Esophagus squamous epithelium (tissue), 5 donors: ENCODE measurements at regions not wholly inside any gene's neighbourhood (a gene's known extent, or its start where the extent isn't known, plus 50 kb on each side); places are given as distances from the start of the nearest gene placed in this dataset.

Source experiments
- DNase-seq: peaks from one replicate; lab custom pipeline; 2025; lab: John Stamatoyannopoulos, UW
- H3K27ac ChIP-seq, 4 donors: fragments of 200-600 bp; sonication (generic); one replicate each; pipeline ENCODE4 v1.5.1; 2016 to 2019; ENCODE audit warnings: mild to moderate bottlenecking in 1 of 4
- H3K27me3 ChIP-seq, 4 donors: fragments of 200-600 bp; sonication (generic); 1 replicate in 3 of 4; 2 replicates in 1 of 4; pipeline versions ENCODE4 v1.5.1 to v1.6.0; 2017 to 2021; ENCODE audit warnings: antibody characterized with exemption in 1 of 4
- H3K36me3 ChIP-seq, 3 donors: fragments of 200-600 bp; sonication (generic); one replicate each; pipeline ENCODE4 v1.5.1; 2016 to 2019
- H3K4me1 ChIP-seq, 3 donors: fragments of 200-600 bp; sonication (generic); one replicate each; pipeline ENCODE4 v1.5.1; 2017 to 2019
- H3K4me3 ChIP-seq, 4 donors: fragments of 200-600 bp; sonication (generic); 1 replicate in 3 of 4; 2 replicates in 1 of 4; pipeline ENCODE4 v1.5.1; 2016 to 2019; ENCODE audit warnings: mild to moderate bottlenecking in 2 of 4, moderate library complexity in 1 of 4
- H3K9me3 ChIP-seq, 3 donors: fragments of 200-600 bp; sonication (generic); one replicate each; pipeline ENCODE4 v1.5.1; 2016 to 2019
- POLR2A ChIP-seq, 4 donors: fragments of 450-650 bp; IDR thresholded peaks; one replicate each; pipeline ENCODE4 v1.6.1; 2017; ENCODE audit warnings: antibody characterized with exemption in 4 of 4, mild to moderate bottlenecking in 4 of 4, moderate library complexity in 3 of 4
- WGBS, 2 donors: methylation state at CpG; one replicate each; pipeline ENCODE4 v1.1.5; 2018; 5-methylcytosine and 5-hydroxymethylcytosine counted together
- intact Hi-C: fragments of 100-400 bp; cut with DNase I; formaldehyde crosslinking; loops from one replicate; pipeline ENCODE4 v1.15.0; 2022
- TF ChIP-seq, protein P1 (sequence below), 6 experiments: fragments of 450-650 bp in 4 of 6; fragments of 200-600 bp in 2 of 6; sonication (generic) in 2 of 6; IDR thresholded peaks; one replicate each; pipeline ENCODE4 v1.5.1; 2016 to 2019; ENCODE audit warnings: antibody characterized with exemption in 6 of 6, mild to moderate bottlenecking in 4 of 6, moderate library complexity in 4 of 6
- donor health status: DM: yes; HTN: yes; CAD: no.

GRCh38 chr7:13416071-13416470 lies 573.4 kb downstream of the ETV1 start:
- 57 to 60% methylated on average over 2 of the region's 2 CpGs for WGBS, 2 donors
- Histone ChIP-seq H3K36me3 (no peaks in the 10 kb centered on the region), H3K27me3 (no peaks in the 10 kb centered on the region), H3K4me1 (no peaks in the 10 kb centered on the region), H3K9me3 (no peaks in the 10 kb centered on the region), H3K27ac (no peak overlapping the region), H3K4me3 (no peak overlapping the region)
- DNase-seq = no peak
- no peak for TF ChIP-seq POLR2A (IDR thresholded peaks at IDR 0.05)
- TF ChIP-seq, protein P1, sequence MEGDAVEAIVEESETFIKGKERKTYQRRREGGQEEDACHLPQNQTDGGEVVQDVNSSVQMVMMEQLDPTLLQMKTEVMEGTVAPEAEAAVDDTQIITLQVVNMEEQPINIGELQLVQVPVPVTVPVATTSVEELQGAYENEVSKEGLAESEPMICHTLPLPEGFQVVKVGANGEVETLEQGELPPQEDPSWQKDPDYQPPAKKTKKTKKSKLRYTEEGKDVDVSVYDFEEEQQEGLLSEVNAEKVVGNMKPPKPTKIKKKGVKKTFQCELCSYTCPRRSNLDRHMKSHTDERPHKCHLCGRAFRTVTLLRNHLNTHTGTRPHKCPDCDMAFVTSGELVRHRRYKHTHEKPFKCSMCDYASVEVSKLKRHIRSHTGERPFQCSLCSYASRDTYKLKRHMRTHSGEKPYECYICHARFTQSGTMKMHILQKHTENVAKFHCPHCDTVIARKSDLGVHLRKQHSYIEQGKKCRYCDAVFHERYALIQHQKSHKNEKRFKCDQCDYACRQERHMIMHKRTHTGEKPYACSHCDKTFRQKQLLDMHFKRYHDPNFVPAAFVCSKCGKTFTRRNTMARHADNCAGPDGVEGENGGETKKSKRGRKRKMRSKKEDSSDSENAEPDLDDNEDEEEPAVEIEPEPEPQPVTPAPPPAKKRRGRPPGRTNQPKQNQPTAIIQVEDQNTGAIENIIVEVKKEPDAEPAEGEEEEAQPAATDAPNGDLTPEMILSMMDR (IDR thresholded peaks at IDR 0.05) = no peak
- intact Hi-C loops = no loop called here

- intact Hi-C loops = no loop called here
- Histone ChIP-seq H3K4me3 (no peak overlapping the region), H3K9me3 (no peaks in the 10 kb centered on the region), H3K27ac (no peak overlapping the region), H3K36me3 (no peaks in the 10 kb centered on the region), H3K27me3 (no peaks in the 10 kb centered on the region), H3K4me1 (no peaks in the 10 kb centered on the region)
- TF ChIP-seq, protein P1 (IDR thresholded peaks at IDR 0.05) = no peak
- no peak for TF ChIP-seq POLR2A (IDR thresholded peaks at IDR 0.05)
- DNase-seq = no peak
- WGBS, 2 donors = 50 to 80% methylated on average over 1 of the region's 1 CpG
Measured at GRCh38 chr7:13416544-13416943, 572.9 kb downstream of the ETV1 start.

- Histone ChIP-seq H3K4me1 (no peaks in the 10 kb centered on the region), H3K4me3 (no peak overlapping the region), H3K9me3 (no peaks in the 10 kb centered on the region), H3K27ac (no peak overlapping the region), H3K36me3 (no peaks in the 10 kb centered on the region), H3K27me3 (no peaks in the 10 kb centered on the region)
- DNase-seq = no peak
- WGBS, 2 donors = 81 to 82% methylated on average over 2 of the region's 2 CpGs
- TF ChIP-seq, protein P1 (IDR thresholded peaks at IDR 0.05) = no peak
- TF ChIP-seq POLR2A (IDR thresholded peaks at IDR 0.05) = no peak
- intact Hi-C loops = no loop called here
Measured at GRCh38 chr7:13420726-13421125, 568.7 kb downstream of the ETV1 start.

GRCh38 chr7:13421776-13422175 lies 567.7 kb downstream of the ETV1 start:
- H3K36me3 ChIP-seq = no peaks in the 10 kb centered on the region
- no peak overlapping the region for H3K27ac ChIP-seq
- no peak overlapping the region for H3K4me3 ChIP-seq
- DNase-seq = no peak
- H3K4me1 ChIP-seq = no peaks in the 10 kb centered on the region
- intact Hi-C loops = no loop called here
- 82 to 100% methylated on average over 2 to 4 of the region's 4 CpGs for WGBS, 2 donors
- TF ChIP-seq, protein P1 (IDR thresholded peaks at IDR 0.05) = no peak
- no peak for TF ChIP-seq POLR2A (IDR thresholded peaks at IDR 0.05)
- no peaks in the 10 kb centered on the region for H3K9me3 ChIP-seq
- H3K27me3 ChIP-seq = no peaks in the 10 kb centered on the region

- intact Hi-C loops = no loop called here
- TF ChIP-seq, protein P1 (IDR thresholded peaks at IDR 0.05) = no peak
- 72 to 79% methylated on average over 2 of the region's 2 CpGs for WGBS, 2 donors
Measured at GRCh38 chr7:13433946-13434345, 555.5 kb downstream of the ETV1 start.

More at GRCh38 chr7:13433946-13434345, 555.5 kb downstream of the ETV1 start:
- DNase-seq = no peak
- Histone ChIP-seq H3K9me3 (no peaks in the 10 kb centered on the region), H3K36me3 (no peaks in the 10 kb centered on the region), H3K27ac (no peak overlapping the region), H3K4me3 (no peak overlapping the region), H3K27me3 (no peaks in the 10 kb centered on the region), H3K4me1 (no peaks in the 10 kb centered on the region)
